VCaP (cell line): ENCODE measurements at regions not wholly inside any gene's neighbourhood (a gene's known extent, or its start where the extent isn't known, plus 50 kb on each side); places are given as distances from the start of the nearest gene placed in this dataset.

ENCODE experiments used
- H3K27ac ChIP-seq: fragments of 450-650 bp; 2 replicates; pipeline ENCODE4 v1.5.1; 2017
- TF ChIP-seq, protein P1 (sequence below): fragments of 450-650 bp; conservative IDR thresholded peaks from 2 replicates; pipeline ENCODE4 v1.5.1; 2017; ENCODE audit warnings: mild to moderate bottlenecking, moderate library complexity

DNA sequence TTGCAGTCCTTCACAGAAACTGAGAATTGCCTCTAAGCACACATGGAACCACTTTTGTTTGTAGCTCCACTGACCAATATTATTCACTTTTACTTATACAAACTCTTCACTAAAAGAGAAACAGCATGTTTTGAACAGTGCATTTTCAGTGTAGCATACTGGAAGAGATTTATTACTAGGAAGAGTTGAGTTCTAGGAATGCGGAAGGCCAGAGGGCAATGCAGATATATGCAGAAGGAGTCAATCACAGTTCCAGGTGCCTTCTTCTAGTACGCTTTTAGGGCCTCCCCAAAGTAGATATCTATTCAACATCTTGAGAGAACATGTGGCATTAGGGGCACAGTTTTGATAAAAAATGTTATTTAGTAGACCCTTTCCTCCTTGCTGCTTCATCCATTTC lies 1654.0 kb upstream of the ZEB2 start:
- TF ChIP-seq, protein P1, sequence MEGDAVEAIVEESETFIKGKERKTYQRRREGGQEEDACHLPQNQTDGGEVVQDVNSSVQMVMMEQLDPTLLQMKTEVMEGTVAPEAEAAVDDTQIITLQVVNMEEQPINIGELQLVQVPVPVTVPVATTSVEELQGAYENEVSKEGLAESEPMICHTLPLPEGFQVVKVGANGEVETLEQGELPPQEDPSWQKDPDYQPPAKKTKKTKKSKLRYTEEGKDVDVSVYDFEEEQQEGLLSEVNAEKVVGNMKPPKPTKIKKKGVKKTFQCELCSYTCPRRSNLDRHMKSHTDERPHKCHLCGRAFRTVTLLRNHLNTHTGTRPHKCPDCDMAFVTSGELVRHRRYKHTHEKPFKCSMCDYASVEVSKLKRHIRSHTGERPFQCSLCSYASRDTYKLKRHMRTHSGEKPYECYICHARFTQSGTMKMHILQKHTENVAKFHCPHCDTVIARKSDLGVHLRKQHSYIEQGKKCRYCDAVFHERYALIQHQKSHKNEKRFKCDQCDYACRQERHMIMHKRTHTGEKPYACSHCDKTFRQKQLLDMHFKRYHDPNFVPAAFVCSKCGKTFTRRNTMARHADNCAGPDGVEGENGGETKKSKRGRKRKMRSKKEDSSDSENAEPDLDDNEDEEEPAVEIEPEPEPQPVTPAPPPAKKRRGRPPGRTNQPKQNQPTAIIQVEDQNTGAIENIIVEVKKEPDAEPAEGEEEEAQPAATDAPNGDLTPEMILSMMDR, result no peak
- no peak overlapping the region for H3K27ac ChIP-seq

- no peak overlapping the region for H3K27ac ChIP-seq
- TF ChIP-seq, protein P1, result no peak
Measured at GRCh38 chr2:146161256-146161882, 1641.5 kb upstream of the ZEB2 start.

- TF ChIP-seq, protein P1, result no peak
- no peak overlapping the region for H3K27ac ChIP-seq
Measured at GRCh38 chr2:146158072-146158674, 1638.3 kb upstream of the ZEB2 start.

- TF ChIP-seq, protein P1, result no peak
- no peak overlapping the region for H3K27ac ChIP-seq
Measured at GRCh38 chr2:146147448-146148012, 1627.6 kb upstream of the ZEB2 start.

- TF ChIP-seq, protein P1, result no peak
- H3K27ac ChIP-seq, result no peak overlapping the region
Measured at GRCh38 chr2:146143971-146144370, 1624.1 kb upstream of the ZEB2 start.

GRCh38 chr2:146138820-146139219 lies 1618.9 kb upstream of the ZEB2 start:
- TF ChIP-seq, protein P1, result no peak
- H3K27ac ChIP-seq, result no peak overlapping the region

- no peak overlapping the region for H3K27ac ChIP-seq
- TF ChIP-seq, protein P1, result no peak
Measured at GRCh38 chr2:146135245-146135644, 1615.3 kb upstream of the ZEB2 start.
